ENCODE measurements at regions not wholly inside any gene's neighbourhood (a gene's known extent, or its start where the extent isn't known, plus 50 kb on each side); places are given as distances from the start of the nearest gene placed in this dataset.

DNA sequence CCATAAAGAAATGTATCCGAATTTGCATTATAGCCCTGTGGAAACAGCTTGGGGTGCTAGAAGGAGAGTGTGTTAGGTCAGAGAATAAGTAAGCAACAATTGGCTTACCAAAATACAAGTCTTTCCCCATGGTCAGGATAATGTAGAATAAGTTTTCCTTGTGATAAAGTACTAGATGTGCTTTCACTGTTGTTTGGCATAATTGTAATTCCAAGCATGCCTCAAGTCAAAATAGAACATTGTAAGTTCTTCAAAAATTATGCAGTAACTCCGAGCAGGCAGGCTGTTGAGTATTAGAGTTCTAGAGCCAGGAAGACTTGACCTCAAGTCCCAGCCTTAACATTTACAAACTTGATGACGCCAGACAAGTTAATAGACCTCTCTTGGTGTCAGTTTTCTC lies 242.0 kb downstream of the TUSC7 start:
- H3K27me3 Mint-ChIP-seq: no peaks in the 10 kb centered on the region
- TF ChIP-seq CTCF (conservative IDR thresholded peaks at IDR 0.05): no peak
- H3K36me3 Mint-ChIP-seq: no peaks in the 10 kb centered on the region
- peaks cover 4% of the 10 kb centered on the region for H3K4me1 Mint-ChIP-seq (ENCODE audit: unreplicated experiment)
- H3K9me3 Mint-ChIP-seq: no peaks in the 10 kb centered on the region
- H3K4me3 Mint-ChIP-seq: no peak overlapping the region
- peak overlapping the region; percentile 0 for H3K27ac Mint-ChIP-seq
- DNase-seq (ENCODE audit: extremely low spot score, unreplicated experiment): no peak

GRCh38 chr3:116958291-116958690 lies 248.7 kb downstream of the TUSC7 start:
- no peak for TF ChIP-seq CTCF (conservative IDR thresholded peaks at IDR 0.05)
- H3K9me3 Mint-ChIP-seq: no peaks in the 10 kb centered on the region
- no peaks in the 10 kb centered on the region for H3K36me3 Mint-ChIP-seq
- no peaks in the 10 kb centered on the region for H3K4me1 Mint-ChIP-seq (ENCODE audit: unreplicated experiment)
- no peak for DNase-seq (ENCODE audit: extremely low spot score, unreplicated experiment)
- H3K27me3 Mint-ChIP-seq: no peaks in the 10 kb centered on the region
- H3K4me3 Mint-ChIP-seq: no peak overlapping the region
- H3K27ac Mint-ChIP-seq: no peak overlapping the region

DNA sequence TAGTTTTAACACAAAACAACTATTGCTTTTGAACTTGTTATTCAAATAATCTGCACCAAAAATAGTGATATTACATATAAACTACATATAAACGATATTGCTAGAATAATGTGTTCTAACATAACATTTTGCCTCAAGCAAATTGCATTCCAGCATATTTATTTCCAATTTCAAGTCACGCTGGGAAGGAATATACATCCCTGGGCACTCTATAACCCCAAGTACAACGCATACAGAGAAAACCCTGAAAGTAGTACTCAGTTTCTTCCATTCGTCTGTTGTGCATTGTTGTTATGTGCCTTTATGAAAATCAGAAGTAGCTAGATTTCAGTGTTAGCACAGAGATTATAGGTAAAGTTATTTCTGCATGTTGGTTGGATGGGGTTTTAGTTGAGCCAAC lies 251.5 kb downstream of the TUSC7 start:
- Mint-ChIP-seq H3K27me3 (no peaks in the 10 kb centered on the region), H3K4me3 (no peak overlapping the region), H3K36me3 (no peaks in the 10 kb centered on the region), H3K9me3 (peaks cover 4% of the 10 kb centered on the region), H3K4me1 (ENCODE audit: unreplicated experiment) (no peaks in the 10 kb centered on the region), H3K27ac (no peak overlapping the region)
- TF ChIP-seq CTCF (conservative IDR thresholded peaks at IDR 0.05): no peak
- no peak for DNase-seq (ENCODE audit: extremely low spot score, unreplicated experiment)

GRCh38 chr3:116963802-116964201 lies 254.2 kb downstream of the TUSC7 start:
- Mint-ChIP-seq H3K4me1 (ENCODE audit: unreplicated experiment) (no peaks in the 10 kb centered on the region), H3K36me3 (no peaks in the 10 kb centered on the region), H3K27me3 (no peaks in the 10 kb centered on the region), H3K4me3 (no peak overlapping the region), H3K9me3 (peaks cover 4% of the 10 kb centered on the region), H3K27ac (no peak overlapping the region)
- no peak for DNase-seq (ENCODE audit: extremely low spot score, unreplicated experiment)
- TF ChIP-seq CTCF (conservative IDR thresholded peaks at IDR 0.05): no peak

- Mint-ChIP-seq H3K27me3 (no peaks in the 10 kb centered on the region), H3K27ac (no peak overlapping the region), H3K4me3 (no peak overlapping the region), H3K9me3 (peaks cover 4% of the 10 kb centered on the region), H3K4me1 (ENCODE audit: unreplicated experiment) (peaks cover 6% of the 10 kb centered on the region), H3K36me3 (no peaks in the 10 kb centered on the region)
- no peak for TF ChIP-seq CTCF (conservative IDR thresholded peaks at IDR 0.05)
- DNase-seq (ENCODE audit: extremely low spot score, unreplicated experiment): no peak
Observed at GRCh38 chr3:116966649-116967048, 257.1 kb downstream of the TUSC7 start.

- no peak for TF ChIP-seq CTCF (conservative IDR thresholded peaks at IDR 0.05)
- no peak overlapping the region for H3K4me3 Mint-ChIP-seq
- no peaks in the 10 kb centered on the region for H3K27me3 Mint-ChIP-seq
- DNase-seq (ENCODE audit: extremely low spot score, unreplicated experiment): no peak
- H3K9me3 Mint-ChIP-seq: peaks cover 4% of the 10 kb centered on the region
- no peaks in the 10 kb centered on the region for H3K36me3 Mint-ChIP-seq
- peaks cover 16% of the 10 kb centered on the region for H3K4me1 Mint-ChIP-seq (ENCODE audit: unreplicated experiment)
- no peak overlapping the region for H3K27ac Mint-ChIP-seq
Observed at GRCh38 chr3:116969135-116969534, 259.6 kb downstream of the TUSC7 start.

All from type B pancreatic cell (in vitro differentiated cells).